Neural progenitor cell (in vitro differentiated cells): ENCODE measurements at regions not wholly inside any gene's neighbourhood (a gene's known extent, or its start where the extent isn't known, plus 50 kb on each side); places are given as distances from the start of the nearest gene placed in this dataset.

Source experiments
- DNase-seq: peaks from one replicate; pipeline ENCODE4 v3.0.0-alpha.2; 2016; ENCODE audit warnings: low spot score
- H2AFZ ChIP-seq: fragments of 200-600 bp; sonication (generic); replicated peaks from 2 replicates; pipeline ENCODE4 v1.6.1; 2016; ENCODE audit warnings: antibody characterized with exemption
- H3F3A ChIP-seq: fragments of 200-600 bp; sonication (generic); 2 replicates; pipeline ENCODE4 v1.6.1; 2016; ENCODE audit warnings: antibody characterized with exemption, low read depth
- H3K27ac ChIP-seq: fragments of 200-600 bp; sonication (generic); 2 replicates; pipeline ENCODE4 v1.5.1; 2016; ENCODE audit warnings: mild to moderate bottlenecking
- H3K27me3 ChIP-seq: fragments of 200-600 bp; sonication (generic); 2 replicates; pipeline ENCODE4 v1.6.1; 2016; ENCODE audit warnings: mild to moderate bottlenecking, moderate library complexity
- H3K36me3 ChIP-seq: fragments of 200-600 bp; sonication (generic); 2 replicates; pipeline ENCODE4 v1.5.1; 2016
- H3K4me1 ChIP-seq: fragments of 200-600 bp; sonication (generic); 2 replicates; pipeline ENCODE4 v1.6.1; 2016; ENCODE audit warnings: mixed run types
- H3K4me2 ChIP-seq: fragments of 200-600 bp; sonication (generic); 2 replicates; pipeline ENCODE4 v1.6.1; 2016
- H3K4me3 ChIP-seq: fragments of 200-600 bp; sonication (generic); 2 replicates; pipeline ENCODE4 v1.5.1; 2016
- H3K79me2 ChIP-seq: fragments of 200-600 bp; sonication (generic); 2 replicates; pipeline ENCODE4 v1.6.1; 2016; ENCODE audit warnings: low read depth
- H3K9ac ChIP-seq: fragments of 200-600 bp; sonication (generic); 2 replicates; pipeline ENCODE4 v1.6.1; 2016
- H3K9me3 ChIP-seq: fragments of 200-600 bp; sonication (generic); 2 replicates; pipeline ENCODE4 v1.5.1; 2016; ENCODE audit warnings: low read depth
- H4K20me1 ChIP-seq: fragments of 200-600 bp; sonication (generic); 2 replicates; pipeline ENCODE4 v1.6.1; 2016; ENCODE audit warnings: low read depth
- H3K27ac Mint-ChIP-seq: 3 replicates; pipeline ENCODE4 v1.8.0; 2021; ENCODE audit warnings: mixed read lengths
- H3K27me3 Mint-ChIP-seq: 2 replicates; pipeline ENCODE4 v1.8.0; 2022; ENCODE audit warnings: low read depth, mild to moderate bottlenecking, inconsistent platforms, moderate library complexity, mixed read lengths; ENCODE audit not compliant: insufficient read depth
- H3K36me3 Mint-ChIP-seq: 3 replicates; pipeline ENCODE4 v1.8.0; 2021; ENCODE audit warnings: mixed read lengths
- H3K4me1 Mint-ChIP-seq: 3 replicates; pipeline ENCODE4 v1.8.0; 2021; ENCODE audit warnings: mixed read lengths
- H3K4me3 Mint-ChIP-seq: 3 replicates; pipeline ENCODE4 v1.8.0; 2021; ENCODE audit warnings: mild to moderate bottlenecking, moderate library complexity, mixed read lengths
- H3K9me3 Mint-ChIP-seq: 3 replicates; pipeline ENCODE4 v1.8.0; 2020; ENCODE audit warnings: mixed read lengths
- EZH2 ChIP-seq: fragments of 200-600 bp; sonication (generic); IDR thresholded peaks from 2 replicates; pipeline ENCODE4 v1.6.1; 2017; ENCODE audit warnings: antibody characterized with exemption, mild to moderate bottlenecking, moderate library complexity
- EZH2phosphoT487 ChIP-seq: fragments of 200-600 bp; sonication (generic); IDR thresholded peaks from 2 replicates; pipeline ENCODE4 v1.6.1; 2017; ENCODE audit warnings: antibody characterized with exemption
- TF ChIP-seq, protein P1 (sequence below): fragments of 200-600 bp; sonication (generic); IDR thresholded peaks from 2 replicates; pipeline ENCODE4 v1.5.1; 2017; ENCODE audit warnings: antibody characterized with exemption, mild to moderate bottlenecking

GRCh38 chr2:18124116-18124835 lies 245.8 kb downstream of the KCNS3 start:
- Mint-ChIP-seq H3K27me3 (no peaks in the 10 kb centered on the region), H3K36me3 (no peaks in the 10 kb centered on the region), H3K9me3 (no peaks in the 10 kb centered on the region), H3K4me1 (no peaks in the 10 kb centered on the region), H3K27ac (no peak overlapping the region), H3K4me3 (no peak overlapping the region)
- Histone ChIP-seq H3K9me3 (no peaks in the 10 kb centered on the region), H2AFZ (no peak overlapping the region), H3F3A (no peaks in the 10 kb centered on the region), H3K79me2 (no peaks in the 10 kb centered on the region), H3K4me1 (no peaks in the 10 kb centered on the region), H3K27ac (no peak overlapping the region), H3K9ac (no peak overlapping the region), H4K20me1 (no peaks in the 10 kb centered on the region), H3K27me3 (no peaks in the 10 kb centered on the region), H3K4me3 (no peak overlapping the region), H3K36me3 (no peaks in the 10 kb centered on the region), H3K4me2 (no peak overlapping the region)
- TF ChIP-seq, protein P1, sequence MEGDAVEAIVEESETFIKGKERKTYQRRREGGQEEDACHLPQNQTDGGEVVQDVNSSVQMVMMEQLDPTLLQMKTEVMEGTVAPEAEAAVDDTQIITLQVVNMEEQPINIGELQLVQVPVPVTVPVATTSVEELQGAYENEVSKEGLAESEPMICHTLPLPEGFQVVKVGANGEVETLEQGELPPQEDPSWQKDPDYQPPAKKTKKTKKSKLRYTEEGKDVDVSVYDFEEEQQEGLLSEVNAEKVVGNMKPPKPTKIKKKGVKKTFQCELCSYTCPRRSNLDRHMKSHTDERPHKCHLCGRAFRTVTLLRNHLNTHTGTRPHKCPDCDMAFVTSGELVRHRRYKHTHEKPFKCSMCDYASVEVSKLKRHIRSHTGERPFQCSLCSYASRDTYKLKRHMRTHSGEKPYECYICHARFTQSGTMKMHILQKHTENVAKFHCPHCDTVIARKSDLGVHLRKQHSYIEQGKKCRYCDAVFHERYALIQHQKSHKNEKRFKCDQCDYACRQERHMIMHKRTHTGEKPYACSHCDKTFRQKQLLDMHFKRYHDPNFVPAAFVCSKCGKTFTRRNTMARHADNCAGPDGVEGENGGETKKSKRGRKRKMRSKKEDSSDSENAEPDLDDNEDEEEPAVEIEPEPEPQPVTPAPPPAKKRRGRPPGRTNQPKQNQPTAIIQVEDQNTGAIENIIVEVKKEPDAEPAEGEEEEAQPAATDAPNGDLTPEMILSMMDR, result no peak
- no peak for TF ChIP-seq EZH2phosphoT487
- no peak for TF ChIP-seq EZH2
- DNase-seq, result no peak

GRCh38 chr2:18123577-18123976 lies 245.1 kb downstream of the KCNS3 start:
- H4K20me1 ChIP-seq, result no peaks in the 10 kb centered on the region
- no peak overlapping the region for H3K27ac ChIP-seq
- no peak for DNase-seq
- H3K9ac ChIP-seq, result no peak overlapping the region
- Mint-ChIP-seq H3K4me1 (no peaks in the 10 kb centered on the region), H3K27me3 (no peaks in the 10 kb centered on the region), H3K27ac (no peak overlapping the region), H3K4me3 (no peak overlapping the region), H3K36me3 (no peaks in the 10 kb centered on the region), H3K9me3 (no peaks in the 10 kb centered on the region)
- no peaks in the 10 kb centered on the region for H3K4me1 ChIP-seq
- no peak overlapping the region for H2AFZ ChIP-seq
- no peak overlapping the region for H3K4me2 ChIP-seq
- H3K36me3 ChIP-seq, result no peaks in the 10 kb centered on the region
- no peak overlapping the region for H3K4me3 ChIP-seq
- no peaks in the 10 kb centered on the region for H3K27me3 ChIP-seq
- TF ChIP-seq, protein P1, result no peak
- TF ChIP-seq EZH2, result no peak
- no peak for TF ChIP-seq EZH2phosphoT487
- H3K9me3 ChIP-seq, result no peaks in the 10 kb centered on the region
- no peaks in the 10 kb centered on the region for H3K79me2 ChIP-seq
- H3F3A ChIP-seq, result no peaks in the 10 kb centered on the region

- no peak overlapping the region for H3K4me2 ChIP-seq
- no peaks in the 10 kb centered on the region for H3K27me3 ChIP-seq
- Mint-ChIP-seq H3K4me1 (no peaks in the 10 kb centered on the region), H3K27me3 (no peaks in the 10 kb centered on the region), H3K9me3 (no peaks in the 10 kb centered on the region), H3K36me3 (no peaks in the 10 kb centered on the region), H3K27ac (no peak overlapping the region), H3K4me3 (no peak overlapping the region)
- H3F3A ChIP-seq, result no peaks in the 10 kb centered on the region
- H3K79me2 ChIP-seq, result no peaks in the 10 kb centered on the region
- H3K36me3 ChIP-seq, result no peaks in the 10 kb centered on the region
- no peaks in the 10 kb centered on the region for H4K20me1 ChIP-seq
- TF ChIP-seq, protein P1, result no peak
- no peak for TF ChIP-seq EZH2phosphoT487
- H2AFZ ChIP-seq, result no peak overlapping the region
- DNase-seq, result no peak
- H3K4me1 ChIP-seq, result no peaks in the 10 kb centered on the region
- no peak overlapping the region for H3K4me3 ChIP-seq
- H3K9me3 ChIP-seq, result no peaks in the 10 kb centered on the region
- no peak overlapping the region for H3K9ac ChIP-seq
- no peak overlapping the region for H3K27ac ChIP-seq
Measured at GRCh38 chr2:18123211-18123570, 244.7 kb downstream of the KCNS3 start.
